GF-D8 (cell line): ENCODE measurements at regions not wholly inside any gene's neighbourhood (a gene's known extent, or its start where the extent isn't known, plus 50 kb on each side); places are given as distances from the start of the nearest gene placed in this dataset.

Source experiments
- DNase-seq: peaks from one replicate; lab custom pipeline; 2025; lab: John Stamatoyannopoulos, UW

- DNase-seq, result peak; percentile 3
Observed at GRCh38 chr10:120641695-120642094, 184.7 kb downstream of the PLPP4 start.

GRCh38 chr10:120643351-120643750 lies 186.3 kb downstream of the PLPP4 start:
- no peak for DNase-seq

- no peak for DNase-seq
Observed at GRCh38 chr10:120644556-120645410, 187.8 kb downstream of the PLPP4 start.

GRCh38 chr10:120646159-120646732 lies 189.2 kb downstream of the PLPP4 start:
- no peak for DNase-seq

GRCh38 chr10:120646738-120647456 lies 189.9 kb downstream of the PLPP4 start:
- no peak for DNase-seq

GRCh38 chr10:120650705-120651399 lies 193.8 kb downstream of the PLPP4 start:
- no peak for DNase-seq

GRCh38 chr10:120656107-120656506 lies 195.1 kb upstream of the WDR11 start:
- DNase-seq, result no peak

- no peak for DNase-seq
Observed at GRCh38 chr10:120657371-120657770, 193.8 kb upstream of the WDR11 start.

GRCh38 chr10:120658943-120659885 lies 191.9 kb upstream of the WDR11 start:
- DNase-seq, result no peak

GRCh38 chr10:120666308-120666707 lies 184.9 kb upstream of the WDR11 start:
- DNase-seq, result no peak

- DNase-seq, result no peak
Observed at GRCh38 chr10:120667276-120667675, 183.9 kb upstream of the WDR11 start.

- no peak for DNase-seq
Observed at GRCh38 chr10:120671491-120671890, 179.7 kb upstream of the WDR11 start.

- no peak for DNase-seq
Observed at GRCh38 chr10:120683454-120683853, 167.7 kb upstream of the WDR11 start.

GRCh38 chr10:120684226-120684625 lies 166.9 kb upstream of the WDR11 start:
- no peak for DNase-seq

- DNase-seq, result no peak
Observed at GRCh38 chr10:120685136-120685535, 166.0 kb upstream of the WDR11 start.

- no peak for DNase-seq
Observed at GRCh38 chr10:120688928-120689327, 162.2 kb upstream of the WDR11 start.

- DNase-seq, result no peak
Observed at GRCh38 chr10:120689777-120690529, 161.2 kb upstream of the WDR11 start.

- DNase-seq, result no peak
Observed at GRCh38 chr10:120691625-120692024, 159.5 kb upstream of the WDR11 start.

- DNase-seq, result no peak
Observed at GRCh38 chr10:120700426-120700825, 150.7 kb upstream of the WDR11 start.

GRCh38 chr10:120701381-120701780 lies 149.8 kb upstream of the WDR11 start:
- no peak for DNase-seq
